Spleen (tissue), 11 donors: ENCODE measurements at regions not wholly inside any gene's neighbourhood (a gene's known extent, or its start where the extent isn't known, plus 50 kb on each side); places are given as distances from the start of the nearest gene placed in this dataset.

Experiments
- DNase-seq: peaks from one replicate; pipeline ENCODE4 v3.0.0-alpha.2; 2020
- H3K27ac ChIP-seq, 8 donors: fragments of 200-600 bp; sonication (generic) in 7 of 8; 1 replicate in 4 of 8; 2 replicates in 4 of 8; pipeline versions ENCODE4 v1.5.0 to v1.8.0; 2016 to 2021; ENCODE audit warnings: inconsistent platforms in 4 of 8, mild to moderate bottlenecking in 4 of 8, moderate library complexity in 1 of 8
- H3K27me3 ChIP-seq, 7 donors: fragments of 200-600 bp; sonication (generic) in 6 of 7; replicated peaks in 1 of 7; 1 replicate in 4 of 7; 2 replicates in 3 of 7; pipeline versions ENCODE4 v1.5.0 to v1.8.0; 2016 to 2021; ENCODE audit warnings: inconsistent platforms in 3 of 7, mild to moderate bottlenecking in 1 of 7
- H3K36me3 ChIP-seq, 6 donors: fragments of 200-600 bp; sonication (generic) in 5 of 6; 1 replicate in 4 of 6; 2 replicates in 2 of 6; pipeline versions ENCODE4 v1.5.0 to v1.8.0; 2016 to 2021; ENCODE audit warnings: inconsistent platforms in 2 of 6
- H3K4me1 ChIP-seq, 6 donors: fragments of 200-600 bp; sonication (generic) in 5 of 6; 1 replicate in 3 of 6; 2 replicates in 3 of 6; pipeline versions ENCODE4 v1.5.0 to v1.8.0; 2016 to 2021; ENCODE audit warnings: inconsistent platforms in 3 of 6
- H3K4me3 ChIP-seq, 8 donors: fragments of 200-600 bp; sonication (generic) in 7 of 8; 1 replicate in 4 of 8; 2 replicates in 4 of 8; pipeline versions ENCODE4 v1.5.0 to v1.8.0; 2016 to 2021; ENCODE audit warnings: inconsistent platforms in 4 of 8, mild to moderate bottlenecking in 4 of 8, moderate library complexity in 2 of 8
- H3K9me3 ChIP-seq, 8 donors: fragments of 200-600 bp; sonication (generic) in 7 of 8; 1 replicate in 4 of 8; 2 replicates in 4 of 8; pipeline versions ENCODE4 v1.5.0 to v1.8.0; 2016 to 2021; ENCODE audit warnings: inconsistent platforms in 4 of 8
- CTCF ChIP-seq, 11 experiments: fragments of 200-600 bp in 7 of 11; fragments of 450-650 bp in 4 of 11; sonication (generic) in 4 of 11; IDR thresholded peaks in 8 of 11; conservative IDR thresholded peaks in 3 of 11; 1 replicate in 7 of 11; 2 replicates in 4 of 11; pipeline versions ENCODE4 v1.4.0 to v1.8.0; 2016 to 2021; ENCODE audit warnings: antibody characterized with exemption in 11 of 11, inconsistent platforms in 4 of 11, mild to moderate bottlenecking in 1 of 11
- POLR2A ChIP-seq, 3 donors: fragments of 450-650 bp; IDR thresholded peaks; one replicate each; pipeline ENCODE4 v1.5.1; 2017; ENCODE audit warnings: antibody characterized with exemption in 3 of 3, mild to moderate bottlenecking in 1 of 3
- POLR2AphosphoS5 ChIP-seq, 3 donors: sonication (generic); formaldehyde crosslinking; IDR thresholded peaks; one replicate each; pipeline ENCODE4 v1.5.1; 2017; ENCODE audit warnings: antibody characterized with exemption in 3 of 3
- WGBS, 5 donors: extraction: QIAGEN DNeasy Blood & Tissue Kit in 3 of 5; methylation state at CpG; one replicate each; pipeline versions ENCODE4 v1.1.5 to v1.1.7; 2013 to 2018; 5-methylcytosine and 5-hydroxymethylcytosine counted together
- intact Hi-C: fragments of 100-400 bp; cut with DNase I; formaldehyde crosslinking; loops from one replicate; pipeline ENCODE4 v1.15.0; 2023; ENCODE audit warnings: low total_unique reads
- donor health status: healthy with polysubstance abuse.
- donor health status: DM: no; HTN: no; CAD: no; lungs with moderate emphysema.
- donor health status: DM: no; HTN: no; CAD: no.
- donor health status: Bipolar disorder and iron deficiency.
- donor health status: healthy.
- donor health status: DM: no; HTN: no; CAD: no.
- donor health status: DM: yes; HTN: yes; CAD: no.

GRCh38 chr2:224208007-224208406 is 168.9 kb upstream of the SERPINE2 start:
- TF ChIP-seq CTCF (IDR thresholded peaks at IDR 0.05 in 8 of 11, conservative IDR thresholded peaks at IDR 0.05 in 3 of 11) (no peak), POLR2AphosphoS5 (IDR thresholded peaks at IDR 0.05) (no peak), POLR2A (IDR thresholded peaks at IDR 0.05) (no peak)
- peaks cover 0 to 4% (median 0%) of the 10 kb centered on the region in 6 donors for H3K4me1 ChIP-seq
- no peaks in the 10 kb centered on the region for H3K36me3 ChIP-seq
- no peak overlapping the region for H3K27ac ChIP-seq
- H3K4me3 ChIP-seq, result no peak overlapping the region
- intact Hi-C loops, result no loop called here
- DNase-seq, result no peak
- no peaks in the 10 kb centered on the region for H3K9me3 ChIP-seq
- H3K27me3 ChIP-seq, result no peaks in the 10 kb centered on the region
- 52 to 62% (median 58%) methylated on average over 3 of the region's 3 CpGs for WGBS, 5 donors

GRCh38 chr2:224206816-224207215 is 167.7 kb upstream of the SERPINE2 start:
- TF ChIP-seq POLR2A (IDR thresholded peaks at IDR 0.05) (no peak), POLR2AphosphoS5 (IDR thresholded peaks at IDR 0.05) (no peak), CTCF (IDR thresholded peaks at IDR 0.05 in 8 of 11, conservative IDR thresholded peaks at IDR 0.05 in 3 of 11) (no peak)
- Histone ChIP-seq H3K4me3 (no peak overlapping the region), H3K36me3 (no peaks in the 10 kb centered on the region), H3K27ac (no peak overlapping the region), H3K4me1 (peaks cover 0 to 4% (median 0%) of the 10 kb centered on the region in 6 donors), H3K27me3 (no peaks in the 10 kb centered on the region), H3K9me3 (no peaks in the 10 kb centered on the region)
- intact Hi-C loops, result no loop called here
- 67 to 95% (median 88%) methylated on average over 3 of the region's 3 CpGs for WGBS, 5 donors
- DNase-seq, result no peak

GRCh38 chr2:224202281-224202865 is 163.3 kb upstream of the SERPINE2 start:
- Histone ChIP-seq H3K27me3 (no peaks in the 10 kb centered on the region), H3K36me3 (no peaks in the 10 kb centered on the region), H3K27ac (no peak overlapping the region), H3K4me1 (no peaks in the 10 kb centered on the region), H3K9me3 (no peaks in the 10 kb centered on the region), H3K4me3 (no peak overlapping the region)
- DNase-seq, result no peak
- WGBS, 5 donors, result 85 to 94% (median 89%) methylated on average over 6 of the region's 6 CpGs
- intact Hi-C loops, result no loop called here
- no peak for TF ChIP-seq POLR2AphosphoS5 (IDR thresholded peaks at IDR 0.05)
- TF ChIP-seq POLR2A (IDR thresholded peaks at IDR 0.05), result no peak
- TF ChIP-seq CTCF (IDR thresholded peaks at IDR 0.05 in 8 of 11, conservative IDR thresholded peaks at IDR 0.05 in 3 of 11), result no peak

GRCh38 chr2:224198436-224198835 is 159.3 kb upstream of the SERPINE2 start:
- no peaks in the 10 kb centered on the region for H3K27me3 ChIP-seq
- DNase-seq, result no peak
- 82 to 90% (median 87%) methylated on average over 5 of the region's 5 CpGs for WGBS, 5 donors
- H3K27ac ChIP-seq, result no peak overlapping the region
- H3K9me3 ChIP-seq, result peaks cover 0 to 10% (median 1%) of the 10 kb centered on the region in 8 donors
- no peak overlapping the region for H3K4me3 ChIP-seq
- H3K36me3 ChIP-seq, result no peaks in the 10 kb centered on the region
- H3K4me1 ChIP-seq, result no peaks in the 10 kb centered on the region
- TF ChIP-seq POLR2A (IDR thresholded peaks at IDR 0.05), result no peak
- TF ChIP-seq POLR2AphosphoS5 (IDR thresholded peaks at IDR 0.05), result no peak
- TF ChIP-seq CTCF (IDR thresholded peaks at IDR 0.05 in 8 of 11, conservative IDR thresholded peaks at IDR 0.05 in 3 of 11), result no peak
- intact Hi-C loops, result no loop called here
